Neural crest cell (in vitro differentiated cells): ENCODE measurements at regions not wholly inside any gene's neighbourhood (a gene's known extent, or its start where the extent isn't known, plus 50 kb on each side); places are given as distances from the start of the nearest gene placed in this dataset.

Source experiments
- DNase-seq: peaks from one replicate; pipeline ENCODE4 v3.0.0; 2021; ENCODE audit warnings: low read depth, mixed read lengths, low spot score
- H3K27ac Mint-ChIP-seq: one replicate; pipeline ENCODE4 v1.8.0; 2021; ENCODE audit warnings: mild to moderate bottlenecking, mixed read lengths; ENCODE audit not compliant: unreplicated experiment
- H3K27me3 Mint-ChIP-seq: 2 replicates; pipeline ENCODE4 v1.8.0; 2021; ENCODE audit warnings: low read depth, mild to moderate bottlenecking, mixed read lengths
- H3K36me3 Mint-ChIP-seq: 2 replicates; pipeline ENCODE4 v1.8.0; 2021; ENCODE audit warnings: low read depth, mild to moderate bottlenecking, mixed read lengths
- H3K4me1 Mint-ChIP-seq: 2 replicates; pipeline ENCODE4 v1.8.0; 2021; ENCODE audit warnings: mixed read lengths
- H3K4me3 Mint-ChIP-seq: one replicate; pipeline ENCODE4 v1.8.0; 2021; ENCODE audit warnings: mild to moderate bottlenecking, mixed read lengths
- H3K9me3 Mint-ChIP-seq: 2 replicates; pipeline ENCODE4 v1.8.0; 2021; ENCODE audit warnings: mixed read lengths
- TF ChIP-seq, protein P1 (sequence below): fragments of 200-600 bp; sonication (generic); conservative IDR thresholded peaks from 2 replicates; pipeline ENCODE4 v1.5.0; 2021; ENCODE audit warnings: antibody characterized with exemption, mild to moderate bottlenecking

DNA sequence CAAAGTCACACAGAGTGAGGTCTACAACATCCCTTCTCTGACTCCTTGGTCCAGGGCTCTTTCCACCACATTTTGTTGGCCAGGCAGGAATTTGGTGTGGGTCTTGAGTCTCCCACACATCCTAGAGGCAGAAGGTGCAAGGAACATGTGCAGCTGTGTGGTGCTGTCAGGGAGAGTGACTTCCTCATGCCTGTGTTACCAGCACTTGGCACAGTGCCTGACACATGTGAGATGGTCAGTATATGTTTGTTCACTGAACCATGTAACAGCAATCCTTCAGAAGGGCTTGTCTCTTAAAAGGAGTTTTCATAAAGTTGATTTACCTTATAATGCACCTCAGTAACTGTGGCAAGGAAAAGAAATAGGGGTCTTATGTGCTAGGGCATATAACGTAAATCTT is 168.5 kb downstream of the CDC5L start:
- Mint-ChIP-seq H3K4me1 (no peaks in the 10 kb centered on the region), H3K4me3 (no peak overlapping the region), H3K36me3 (no peaks in the 10 kb centered on the region), H3K9me3 (no peaks in the 10 kb centered on the region), H3K27ac (no peak overlapping the region), H3K27me3 (no peaks in the 10 kb centered on the region)
- TF ChIP-seq, protein P1, sequence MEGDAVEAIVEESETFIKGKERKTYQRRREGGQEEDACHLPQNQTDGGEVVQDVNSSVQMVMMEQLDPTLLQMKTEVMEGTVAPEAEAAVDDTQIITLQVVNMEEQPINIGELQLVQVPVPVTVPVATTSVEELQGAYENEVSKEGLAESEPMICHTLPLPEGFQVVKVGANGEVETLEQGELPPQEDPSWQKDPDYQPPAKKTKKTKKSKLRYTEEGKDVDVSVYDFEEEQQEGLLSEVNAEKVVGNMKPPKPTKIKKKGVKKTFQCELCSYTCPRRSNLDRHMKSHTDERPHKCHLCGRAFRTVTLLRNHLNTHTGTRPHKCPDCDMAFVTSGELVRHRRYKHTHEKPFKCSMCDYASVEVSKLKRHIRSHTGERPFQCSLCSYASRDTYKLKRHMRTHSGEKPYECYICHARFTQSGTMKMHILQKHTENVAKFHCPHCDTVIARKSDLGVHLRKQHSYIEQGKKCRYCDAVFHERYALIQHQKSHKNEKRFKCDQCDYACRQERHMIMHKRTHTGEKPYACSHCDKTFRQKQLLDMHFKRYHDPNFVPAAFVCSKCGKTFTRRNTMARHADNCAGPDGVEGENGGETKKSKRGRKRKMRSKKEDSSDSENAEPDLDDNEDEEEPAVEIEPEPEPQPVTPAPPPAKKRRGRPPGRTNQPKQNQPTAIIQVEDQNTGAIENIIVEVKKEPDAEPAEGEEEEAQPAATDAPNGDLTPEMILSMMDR, result no peak
- no peak for DNase-seq

DNA sequence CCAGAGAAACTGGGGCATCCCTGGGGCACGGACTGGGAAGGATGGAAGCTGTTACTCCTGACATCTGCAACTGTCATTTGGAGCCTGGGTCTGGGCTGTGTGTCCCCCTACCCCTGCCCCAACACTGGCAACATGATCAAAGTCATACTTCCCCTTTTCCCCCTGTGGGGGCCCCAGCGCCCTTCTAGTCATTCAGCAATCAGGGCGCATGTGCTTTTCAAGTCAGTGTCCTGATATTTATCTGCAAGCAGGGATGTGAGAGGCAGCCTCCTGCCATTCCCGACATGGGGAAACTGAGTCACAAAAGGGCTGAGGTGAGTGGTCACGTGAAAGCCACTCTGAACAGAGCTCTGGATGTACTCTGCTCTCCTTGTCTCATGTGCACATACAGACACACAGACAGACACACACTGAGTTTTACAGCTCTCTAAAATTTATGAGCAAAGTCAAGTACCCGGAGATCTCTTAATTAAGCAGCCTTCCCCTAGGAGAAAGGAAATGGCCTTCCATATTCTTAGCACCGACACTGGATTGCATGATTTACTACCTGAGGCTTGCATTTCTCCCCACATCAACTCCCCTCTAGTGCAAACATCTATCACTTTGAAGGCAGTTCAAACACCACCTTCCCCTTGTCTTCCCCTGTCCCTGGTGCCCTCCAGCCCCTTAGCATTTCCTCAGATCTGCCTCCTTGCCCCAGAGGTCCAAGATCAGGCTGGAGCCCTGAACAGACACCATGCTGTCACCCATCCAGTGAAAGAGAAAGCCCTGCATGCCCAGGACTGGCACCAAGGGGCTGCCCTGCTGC is 170.7 kb downstream of the CDC5L start:
- Mint-ChIP-seq H3K9me3 (no peaks in the 10 kb centered on the region), H3K36me3 (no peaks in the 10 kb centered on the region), H3K27me3 (no peaks in the 10 kb centered on the region), H3K4me1 (peaks cover 4% of the 10 kb centered on the region), H3K4me3 (no peak overlapping the region), H3K27ac (no peak overlapping the region)
- DNase-seq, result no peak
- TF ChIP-seq, protein P1, result no peak

DNA sequence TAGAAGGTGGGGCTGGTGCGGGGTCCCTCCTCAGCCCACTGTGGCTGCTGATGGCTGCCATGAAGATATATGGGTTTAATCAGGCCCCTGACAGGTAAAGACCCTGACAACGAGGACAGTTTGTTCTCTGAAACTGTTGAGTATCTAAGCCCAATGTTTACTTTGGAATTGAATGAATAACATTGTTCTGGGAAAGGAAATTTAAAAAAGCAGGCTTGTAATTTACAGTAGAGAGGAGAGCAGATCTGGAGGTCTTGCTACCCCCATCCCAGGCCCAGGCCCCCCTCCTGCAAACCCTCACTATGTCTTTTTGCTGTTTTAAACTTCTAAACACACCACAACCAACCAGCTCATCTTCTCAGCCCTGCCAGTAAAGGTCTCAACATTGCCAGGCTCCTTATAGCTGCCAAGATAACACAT is 171.3 kb downstream of the CDC5L start:
- no peaks in the 10 kb centered on the region for H3K36me3 Mint-ChIP-seq
- no peak for DNase-seq
- no peaks in the 10 kb centered on the region for H3K9me3 Mint-ChIP-seq
- H3K4me3 Mint-ChIP-seq, result no peak overlapping the region
- H3K4me1 Mint-ChIP-seq, result peaks cover 4% of the 10 kb centered on the region
- no peaks in the 10 kb centered on the region for H3K27me3 Mint-ChIP-seq
- H3K27ac Mint-ChIP-seq, result no peak overlapping the region
- TF ChIP-seq, protein P1, result no peak

DNA sequence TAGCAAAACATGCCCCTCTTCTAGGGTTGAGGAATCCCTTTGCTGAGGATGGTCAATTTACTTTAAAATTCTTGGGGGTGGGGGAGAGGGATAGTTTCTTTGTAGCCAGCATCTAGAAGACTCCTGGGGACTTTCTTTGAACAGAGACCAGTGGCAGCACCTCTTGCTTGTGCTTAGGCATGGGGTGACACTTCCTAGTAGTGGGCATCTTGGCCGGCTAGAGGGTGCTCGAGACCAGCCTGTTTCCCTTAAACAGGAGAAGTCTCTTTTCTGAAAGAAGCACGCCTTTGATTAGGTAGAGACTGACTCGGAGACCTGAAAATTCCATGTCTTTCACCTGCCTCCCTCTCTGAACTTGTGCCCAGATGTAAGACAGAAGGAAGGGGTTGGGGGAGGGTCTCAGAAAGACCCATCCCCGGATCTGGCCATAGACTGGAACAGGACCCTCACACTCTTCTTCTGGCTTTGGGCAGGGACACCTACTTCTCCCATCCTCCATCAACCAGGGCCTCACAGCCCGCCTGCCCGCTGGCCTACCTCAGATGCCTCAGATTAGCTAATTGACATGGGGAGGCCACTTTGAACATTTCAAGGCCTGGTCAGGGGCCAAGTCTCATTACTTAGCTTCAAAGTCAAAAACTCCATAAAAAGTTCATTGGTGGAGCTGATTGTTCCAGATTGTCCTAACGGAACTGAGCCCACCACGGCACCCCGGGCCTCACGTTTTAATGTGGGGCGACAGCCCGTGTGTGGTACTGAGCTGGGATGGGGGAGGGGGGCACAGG is 172.2 kb downstream of the CDC5L start:
- no peak for DNase-seq
- Mint-ChIP-seq H3K9me3 (no peaks in the 10 kb centered on the region), H3K27me3 (no peaks in the 10 kb centered on the region), H3K4me3 (no peak overlapping the region), H3K4me1 (peaks cover 4% of the 10 kb centered on the region), H3K36me3 (no peaks in the 10 kb centered on the region), H3K27ac (peak overlapping the region; percentile 75)
- TF ChIP-seq, protein P1, result no peak

DNA sequence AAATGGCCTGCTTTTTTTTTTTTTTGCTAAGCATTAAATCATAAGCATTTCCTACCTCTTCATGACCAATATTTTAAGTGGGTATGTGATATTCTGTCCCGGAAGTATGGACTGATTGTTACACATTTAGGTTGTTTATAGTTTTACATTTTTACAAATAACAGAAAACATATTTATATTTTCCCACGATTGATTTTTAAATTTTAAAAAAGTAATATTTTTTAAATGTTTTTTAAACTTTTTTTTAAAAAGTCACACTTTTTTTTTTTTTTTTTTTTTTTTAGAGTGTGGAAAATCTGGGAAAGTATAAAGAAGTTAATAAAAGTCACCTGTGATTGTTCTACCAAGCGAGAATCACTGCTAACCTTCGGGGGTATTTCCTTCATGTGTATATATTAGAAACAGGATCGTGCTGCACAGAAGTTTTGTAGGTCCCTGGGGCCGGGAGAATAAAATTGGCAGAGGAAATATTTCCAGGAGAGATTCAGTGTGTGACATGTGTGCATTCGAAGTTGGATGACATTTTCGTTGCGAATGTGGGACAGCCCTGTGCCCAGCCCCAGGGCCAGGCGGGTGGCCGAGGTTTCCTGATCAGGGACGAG is 173.1 kb downstream of the CDC5L start:
- TF ChIP-seq, protein P1, result no peak
- Mint-ChIP-seq H3K36me3 (no peaks in the 10 kb centered on the region), H3K27me3 (no peaks in the 10 kb centered on the region), H3K4me3 (no peak overlapping the region), H3K4me1 (peaks cover 4% of the 10 kb centered on the region), H3K27ac (no peak overlapping the region), H3K9me3 (no peaks in the 10 kb centered on the region)
- DNase-seq, result no peak
